GM19397 (cell line): ENCODE measurements at regions not wholly inside any gene's neighbourhood (a gene's known extent, or its start where the extent isn't known, plus 50 kb on each side); places are given as distances from the start of the nearest gene placed in this dataset.
A peak's percentile ranks its signal among the peaks of the same experiment; 100 is the strongest.

Source experiments
- ATAC-seq: cut with Tn5 transposase; IDR thresholded peaks from one replicate; pipeline ENCODE4 v1.9.1; 2021; ENCODE audit warnings: mild to moderate bottlenecking, moderate library complexity; ENCODE audit not compliant: unreplicated experiment

DNA sequence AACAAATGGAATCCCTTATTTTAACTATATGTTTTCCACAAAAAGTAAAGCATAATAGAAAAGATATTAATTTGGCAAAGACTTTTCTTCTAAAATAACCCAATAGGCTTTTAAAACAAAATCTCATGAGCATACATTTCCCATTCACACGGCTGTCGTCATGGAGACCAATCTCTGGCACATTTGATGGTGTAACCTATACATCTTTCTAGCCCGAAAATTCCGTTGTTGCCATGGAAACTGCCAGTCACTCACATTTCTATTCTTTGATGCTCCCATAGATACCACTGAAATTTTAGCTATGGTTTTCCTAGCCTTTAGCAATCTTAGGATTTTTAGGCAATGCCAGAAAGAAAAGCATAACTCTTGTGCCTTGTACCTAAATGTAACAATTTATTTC is 262.9 kb upstream of the TRPM3 start:
- ATAC-seq, result no peak

DNA sequence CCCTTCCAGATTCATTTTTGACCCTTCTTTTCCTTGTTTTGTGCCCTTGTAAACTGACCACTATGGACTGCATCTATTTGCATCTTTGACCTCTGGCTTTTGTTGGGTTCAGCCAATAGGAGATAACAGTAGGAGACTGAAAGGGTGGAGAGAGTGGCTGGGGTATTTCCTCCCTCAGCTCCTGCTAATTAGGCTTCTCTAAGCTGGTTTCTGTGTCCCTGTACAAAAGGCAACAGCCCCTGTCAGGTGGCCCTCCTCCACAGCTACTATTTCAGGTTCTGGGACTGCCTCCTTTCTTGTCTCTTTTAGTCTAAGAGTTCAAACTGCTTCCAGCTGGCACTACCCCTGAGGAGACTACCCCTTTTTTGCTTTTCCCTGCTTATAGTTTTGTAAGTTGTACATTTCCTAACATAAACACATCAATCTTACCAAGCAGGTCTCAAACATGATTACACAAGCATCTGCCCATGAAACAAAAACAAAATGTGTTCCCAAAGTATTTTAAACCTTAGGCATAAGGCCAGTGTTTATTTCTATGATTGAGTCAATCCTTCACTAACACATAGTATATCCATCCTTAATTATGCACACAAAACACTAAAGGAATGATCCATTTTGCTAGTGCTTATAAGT is 262.0 kb upstream of the TRPM3 start:
- no peak for ATAC-seq

DNA sequence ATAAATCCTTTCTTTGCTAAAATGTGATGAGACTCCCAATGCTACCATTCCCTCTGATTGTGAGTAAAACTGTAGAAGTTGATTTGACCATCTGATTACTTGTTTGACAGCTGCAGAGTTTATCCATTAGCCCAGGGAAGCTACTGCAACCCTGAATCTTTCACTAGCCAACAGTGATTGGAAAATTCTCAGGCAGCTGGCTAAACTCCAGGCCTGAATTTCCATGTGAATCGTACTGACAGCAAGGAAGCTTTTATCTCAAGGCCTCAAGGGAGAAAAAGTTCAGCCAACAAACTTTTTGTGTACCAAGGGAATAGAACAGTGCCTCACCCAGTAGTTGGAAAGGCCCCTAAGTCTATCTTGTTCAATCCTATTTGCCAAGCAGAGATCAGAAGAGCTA is 246.7 kb upstream of the TRPM3 start:
- no peak for ATAC-seq

DNA sequence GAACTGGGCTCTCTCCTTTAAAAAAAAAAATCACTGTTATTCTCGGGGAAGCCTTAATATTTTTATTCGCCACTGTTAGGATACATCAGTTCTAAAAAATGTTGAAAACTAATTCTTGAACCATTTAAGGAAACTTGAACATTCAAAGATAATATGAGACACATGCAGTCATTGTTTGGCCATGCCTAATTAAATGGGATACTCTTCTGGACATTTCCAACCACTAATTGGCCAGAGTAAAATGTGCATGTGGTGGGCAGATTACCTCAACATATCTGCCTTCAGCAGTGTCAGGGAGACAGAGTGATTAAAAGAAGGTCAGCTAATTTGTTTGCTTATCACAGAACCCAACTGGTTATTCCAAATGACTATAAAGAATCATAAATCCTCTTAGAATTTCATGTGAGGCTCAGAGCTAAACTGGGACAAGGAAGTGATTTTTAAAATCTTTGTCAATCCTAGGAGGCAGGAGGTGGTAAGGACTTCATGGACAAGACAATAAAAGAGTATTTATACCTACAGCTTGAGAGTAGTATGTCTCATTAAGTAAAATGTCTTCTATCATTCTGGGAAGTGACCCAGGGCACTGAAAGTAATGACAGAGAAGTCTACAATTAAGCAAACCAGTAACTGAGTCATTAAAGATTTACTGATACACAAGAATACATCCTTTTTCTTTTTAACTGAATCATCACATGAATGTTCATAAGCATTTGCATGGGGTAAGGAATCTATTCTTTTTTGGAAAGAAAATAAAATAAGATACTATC is 242.9 kb upstream of the TRPM3 start:
- no peak for ATAC-seq

DNA sequence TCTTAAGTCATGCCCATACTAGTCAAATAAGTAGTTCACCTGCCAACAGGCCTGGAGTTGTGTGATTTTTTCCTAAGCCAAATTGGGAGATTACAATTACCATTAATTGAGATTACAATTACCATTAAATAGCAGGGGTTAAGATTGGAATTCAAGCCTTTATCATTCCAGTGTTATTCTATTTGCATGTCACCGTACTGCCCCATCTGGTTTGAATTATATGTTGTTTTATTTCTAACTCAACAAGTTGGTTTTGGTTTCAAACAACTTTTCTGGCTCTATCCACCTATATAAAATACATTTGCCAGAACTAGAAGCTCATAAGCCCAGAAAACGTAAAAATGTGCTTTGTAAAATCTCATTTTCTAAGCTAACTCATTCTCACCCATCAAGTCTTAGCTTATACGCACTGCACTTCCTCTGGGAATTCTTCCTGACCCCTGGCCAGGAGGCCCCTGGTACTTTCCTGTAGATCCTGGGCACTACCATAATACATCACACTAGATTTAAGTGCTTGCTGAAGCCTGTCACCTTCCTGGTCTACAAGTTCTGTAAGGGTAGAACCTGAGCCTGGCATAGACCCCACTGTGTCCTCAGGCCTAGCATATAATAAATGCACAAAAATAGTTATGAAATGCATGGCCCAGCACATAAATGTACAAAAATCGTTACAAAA is 242.0 kb upstream of the TRPM3 start:
- ATAC-seq, result no peak

DNA sequence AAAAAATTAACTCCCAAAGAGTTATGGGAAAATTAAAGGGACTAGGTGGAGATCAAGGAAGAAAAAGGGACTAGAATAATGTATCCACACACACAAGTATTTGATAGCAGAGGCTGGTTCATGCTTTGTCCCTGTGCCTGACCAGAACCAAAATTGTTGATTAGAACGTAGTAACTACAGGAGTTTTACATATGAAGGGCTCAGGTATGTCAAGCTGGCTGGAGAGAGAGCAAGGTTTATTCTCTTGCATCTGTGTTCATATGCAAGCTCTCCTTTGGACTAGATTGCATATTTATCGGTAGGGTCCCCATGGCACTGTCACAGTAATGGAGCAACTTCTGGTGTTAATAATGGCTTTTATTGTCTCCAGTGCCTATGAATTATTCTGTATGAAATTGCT is 239.9 kb upstream of the TRPM3 start:
- no peak for ATAC-seq

DNA sequence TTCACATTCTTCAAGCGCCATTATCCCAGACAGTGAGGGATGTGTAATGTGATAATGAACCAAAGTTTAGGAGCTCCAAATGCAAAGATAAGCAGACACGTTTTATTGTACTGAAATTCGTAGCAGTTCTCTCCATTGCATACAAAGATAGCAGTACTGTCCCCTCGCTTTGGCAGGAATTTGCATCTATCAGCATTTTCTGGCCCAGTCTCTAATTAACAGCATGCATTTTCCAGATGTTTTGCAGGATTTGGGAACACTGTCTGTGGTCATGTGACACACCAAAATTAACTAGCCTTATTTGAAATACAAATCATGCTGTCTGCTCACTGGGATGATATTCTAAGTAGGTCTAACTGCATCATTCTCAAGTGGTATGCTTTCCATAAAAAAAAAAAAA is 235.9 kb upstream of the TRPM3 start:
- no peak for ATAC-seq

DNA sequence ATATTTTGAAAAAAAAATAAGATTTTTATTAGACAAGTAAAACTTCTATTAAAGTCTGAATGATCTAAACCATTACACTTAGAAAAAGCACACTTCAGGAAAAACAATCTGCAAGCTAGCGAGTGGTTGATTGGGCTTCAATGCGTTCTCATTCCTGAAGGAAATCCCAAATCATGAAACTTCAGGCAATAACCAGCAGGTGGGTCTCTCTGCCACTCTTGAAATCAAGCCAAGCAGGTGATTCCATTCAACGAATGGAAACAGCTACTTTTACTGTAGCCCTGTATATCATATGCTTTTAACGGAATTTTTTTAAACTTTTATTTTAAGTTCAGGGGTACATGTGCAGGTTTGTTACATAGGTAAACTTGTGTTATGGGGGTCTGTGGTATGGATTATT is 234.5 kb upstream of the TRPM3 start:
- no peak for ATAC-seq

DNA sequence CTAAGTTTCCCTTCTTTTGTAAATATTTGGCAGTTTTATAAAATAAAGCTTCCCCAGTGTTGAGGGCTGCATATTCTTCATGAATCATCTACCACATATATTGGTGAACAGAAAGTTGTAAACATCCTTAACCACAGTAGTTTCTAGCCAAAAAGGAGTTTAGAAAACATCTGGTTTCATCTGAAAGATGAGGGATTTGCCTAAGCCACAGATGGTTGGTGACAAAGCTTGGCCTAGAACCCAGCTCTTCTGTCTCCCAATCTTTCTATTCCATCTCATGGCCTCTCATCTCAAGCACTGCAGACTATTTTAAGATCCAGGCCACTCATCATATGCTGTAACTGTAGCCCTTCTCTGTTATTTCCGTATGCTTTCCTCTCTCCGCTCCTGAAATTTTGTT is 232.3 kb upstream of the TRPM3 start:
- ATAC-seq, result no peak

DNA sequence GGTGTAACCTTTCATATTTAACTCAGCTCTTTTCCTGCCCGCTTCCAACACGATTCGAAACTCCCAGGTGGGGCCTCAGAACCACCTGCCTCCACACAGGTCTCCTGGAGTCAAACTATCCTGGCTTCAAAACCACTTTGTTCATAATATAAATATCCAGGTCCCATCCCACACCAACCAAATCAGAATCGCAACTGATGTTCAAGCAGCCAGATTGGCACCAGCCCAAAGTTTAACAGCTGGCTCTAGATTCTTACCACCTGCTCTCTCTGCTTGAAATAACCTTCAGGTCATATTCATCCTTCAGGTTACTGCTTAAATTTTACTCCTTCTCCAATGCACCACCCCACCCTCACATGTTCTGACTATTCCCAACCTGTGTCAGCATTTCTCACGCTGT is 231.4 kb upstream of the TRPM3 start:
- ATAC-seq, result no peak

DNA sequence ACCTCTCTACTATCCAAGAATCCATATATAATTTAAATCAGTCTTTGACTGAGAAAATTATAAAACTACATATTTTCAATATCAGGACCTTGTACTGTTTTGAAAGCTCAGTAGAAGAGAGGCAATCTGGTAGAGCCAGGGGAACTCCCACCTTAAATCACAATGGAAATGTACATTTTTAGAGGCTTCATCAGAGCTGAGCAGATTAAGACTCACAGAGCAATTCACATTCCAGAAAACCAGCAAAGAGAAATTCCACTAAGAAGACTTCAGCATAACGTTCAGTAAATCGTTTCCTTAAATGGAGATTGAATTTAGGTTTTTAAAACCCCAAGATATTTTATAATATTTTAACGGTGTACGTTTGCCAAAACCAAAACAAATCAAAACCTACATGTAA is 227.8 kb upstream of the TRPM3 start:
- no peak for ATAC-seq

DNA sequence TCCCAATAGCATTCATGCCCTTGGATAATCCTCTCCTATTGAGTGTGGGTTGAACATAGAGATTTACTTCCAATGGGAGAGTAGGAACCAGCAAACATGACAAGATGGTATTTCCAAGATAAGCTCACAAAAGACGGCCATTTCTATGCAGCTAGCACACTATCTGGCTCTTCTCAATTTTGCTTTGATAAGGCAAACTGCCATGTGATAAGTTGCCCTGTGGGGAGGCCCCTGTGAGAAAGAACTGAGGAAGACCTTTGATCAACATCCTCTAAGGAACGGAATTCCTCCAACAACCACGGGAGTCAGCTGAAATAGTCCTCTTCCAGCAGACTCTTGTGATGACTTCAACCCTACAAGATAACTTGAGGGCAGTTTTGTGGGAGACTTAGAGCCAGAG is 211.9 kb upstream of the TRPM3 start:
- ATAC-seq, result no peak

DNA sequence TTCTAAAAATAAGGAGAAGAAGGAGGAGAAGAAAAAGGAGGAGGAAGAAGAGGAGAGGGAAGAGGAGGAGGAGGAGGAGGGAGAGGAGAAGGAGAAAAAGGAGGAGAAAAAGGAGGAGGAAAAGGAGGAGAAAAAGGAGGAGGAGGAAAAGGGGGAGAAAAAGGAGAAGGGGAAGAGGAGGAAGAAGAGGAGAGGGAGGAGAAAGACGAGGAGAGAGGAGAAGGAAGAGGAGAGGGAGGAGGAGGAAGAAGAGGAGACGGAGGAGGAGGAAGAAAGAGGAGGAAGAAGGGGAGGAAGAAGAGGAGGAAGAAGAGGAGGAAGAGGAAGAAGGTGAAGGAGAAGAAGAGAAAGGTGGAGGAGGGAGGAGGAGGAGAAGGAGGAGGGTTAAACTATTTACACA is 210.2 kb upstream of the TRPM3 start:
- no peak for ATAC-seq

DNA sequence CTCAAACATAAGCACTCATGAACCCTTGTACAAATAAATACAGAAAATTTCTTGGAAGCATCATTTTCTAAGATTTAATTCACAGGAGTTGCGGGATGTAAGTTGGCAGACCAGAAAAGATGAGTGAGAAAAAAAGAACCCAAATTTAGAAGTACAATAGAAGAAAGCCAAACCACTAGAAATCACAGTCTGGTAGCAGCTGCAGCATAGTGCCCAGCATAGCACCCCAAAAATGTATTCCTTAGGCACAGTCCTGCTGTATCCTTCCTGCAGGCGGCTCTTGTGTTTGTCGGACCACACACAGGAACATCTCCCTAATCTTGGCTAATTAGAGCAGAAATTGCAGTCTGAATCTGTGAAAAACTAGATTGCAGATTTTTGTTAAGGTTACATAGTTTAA is 208.5 kb upstream of the TRPM3 start:
- no peak for ATAC-seq

DNA sequence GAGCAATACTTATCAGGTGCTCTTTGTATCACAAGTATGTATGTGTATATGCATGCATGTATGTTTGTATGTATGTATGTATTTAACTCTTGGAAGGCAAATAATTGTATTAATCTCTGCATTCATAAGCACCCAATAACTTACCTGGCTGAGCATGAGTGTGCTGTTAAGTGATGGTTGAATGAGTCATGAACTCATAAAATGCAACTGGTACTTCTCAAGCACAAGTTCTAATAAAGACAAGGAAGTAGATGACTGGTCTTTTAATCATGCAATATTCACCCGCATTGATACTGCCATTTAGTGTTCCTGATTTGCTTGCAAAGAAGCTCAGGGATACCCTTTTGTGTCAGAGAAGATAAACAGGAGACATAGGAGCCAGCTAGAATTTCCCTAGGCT is 204.9 kb upstream of the TRPM3 start:
- ATAC-seq, result no peak

DNA sequence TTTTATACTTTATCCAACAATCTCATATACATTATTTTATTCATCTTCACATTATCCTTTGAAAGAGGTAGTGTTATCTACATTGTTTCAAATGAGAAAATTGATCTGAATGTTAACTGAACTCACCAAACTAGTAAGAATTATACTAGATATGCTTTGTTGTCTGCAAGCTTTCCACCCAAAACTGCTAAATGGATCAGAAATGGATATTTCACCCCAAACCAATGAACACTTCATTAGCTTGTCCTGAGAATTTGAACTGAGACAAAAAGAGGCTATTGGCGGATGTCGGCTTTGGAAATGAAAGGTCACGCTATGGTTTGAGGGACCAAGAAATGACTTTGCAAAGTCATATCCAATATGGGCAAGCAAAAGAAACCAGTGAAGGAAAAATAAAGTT is 201.9 kb upstream of the TRPM3 start:
- ATAC-seq, result no peak

DNA sequence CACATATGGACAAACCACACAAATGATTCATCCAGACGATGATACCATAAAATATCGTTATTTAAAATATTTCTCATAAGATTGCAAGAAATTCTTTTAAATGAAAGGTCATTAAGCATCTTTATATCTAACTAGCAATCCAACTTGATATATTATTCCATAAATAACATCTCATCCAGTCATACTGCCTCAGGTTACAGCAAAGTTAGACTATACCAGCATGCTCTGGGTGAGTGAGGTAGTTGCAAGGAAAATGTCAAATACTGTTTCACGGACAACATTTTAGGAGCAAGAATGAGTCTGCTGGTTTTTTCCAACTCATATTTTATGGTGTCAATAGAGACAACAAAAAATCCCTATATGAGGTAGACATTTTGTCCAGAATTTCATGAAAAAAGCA is 200.9 kb upstream of the TRPM3 start:
- ATAC-seq, result no peak

DNA sequence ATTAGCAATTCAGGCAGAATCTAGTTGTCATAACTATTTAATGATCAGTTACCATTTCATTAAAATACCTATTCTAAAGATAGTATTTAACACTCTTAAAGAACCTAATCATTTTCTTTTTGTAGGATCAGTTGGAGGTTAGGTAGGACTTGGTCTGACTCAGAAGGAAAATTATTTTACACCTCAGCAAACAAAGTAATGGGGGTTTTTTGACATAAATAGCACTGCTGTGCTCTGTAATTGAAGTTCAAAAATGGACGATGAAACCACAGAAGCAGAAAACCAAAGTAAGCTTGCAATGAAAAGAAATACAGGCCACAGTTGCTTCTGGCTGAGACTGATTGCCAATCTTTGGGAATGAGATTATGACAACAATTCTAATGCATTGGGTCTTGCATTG is 187.0 kb upstream of the TRPM3 start:
- no peak for ATAC-seq

DNA sequence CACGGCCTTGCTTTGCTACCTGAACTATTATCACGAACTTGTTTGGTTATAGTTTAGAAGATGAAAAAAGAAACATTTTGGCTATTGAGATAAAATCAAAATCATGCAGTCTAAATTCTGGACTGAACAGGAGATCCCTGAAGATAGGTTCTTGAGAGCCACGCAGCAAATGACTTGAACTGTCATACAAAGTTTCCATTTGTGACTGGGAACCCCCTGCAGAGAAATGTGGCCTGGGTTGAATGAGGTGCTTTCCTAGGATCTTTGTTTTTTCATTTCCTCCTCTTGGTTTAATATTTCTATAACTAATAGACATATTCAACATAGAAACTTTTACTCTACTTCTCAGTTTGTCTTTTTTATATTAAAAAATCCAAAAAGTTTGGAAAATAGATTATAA is 184.7 kb upstream of the TRPM3 start:
- peak; percentile 57 for ATAC-seq

DNA sequence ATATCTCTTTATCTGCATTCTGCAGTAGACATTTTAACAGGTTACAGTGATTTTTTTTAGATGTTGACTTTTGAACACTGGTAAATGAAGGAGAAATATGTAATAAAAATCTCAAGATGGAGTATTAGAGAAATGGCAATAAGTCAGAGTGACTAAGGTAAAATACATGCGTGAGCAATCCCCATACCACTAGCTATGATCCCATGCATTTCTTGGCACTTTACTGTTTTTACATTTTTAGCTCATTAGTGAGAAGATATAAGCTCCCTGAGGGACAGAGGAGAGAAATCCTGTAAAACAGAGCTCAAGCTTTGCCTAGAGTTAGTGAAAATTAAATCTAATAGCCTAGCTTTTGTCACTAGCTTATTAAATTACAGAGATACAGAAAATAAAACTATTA is 181.9 kb upstream of the TRPM3 start:
- ATAC-seq, result no peak

DNA sequence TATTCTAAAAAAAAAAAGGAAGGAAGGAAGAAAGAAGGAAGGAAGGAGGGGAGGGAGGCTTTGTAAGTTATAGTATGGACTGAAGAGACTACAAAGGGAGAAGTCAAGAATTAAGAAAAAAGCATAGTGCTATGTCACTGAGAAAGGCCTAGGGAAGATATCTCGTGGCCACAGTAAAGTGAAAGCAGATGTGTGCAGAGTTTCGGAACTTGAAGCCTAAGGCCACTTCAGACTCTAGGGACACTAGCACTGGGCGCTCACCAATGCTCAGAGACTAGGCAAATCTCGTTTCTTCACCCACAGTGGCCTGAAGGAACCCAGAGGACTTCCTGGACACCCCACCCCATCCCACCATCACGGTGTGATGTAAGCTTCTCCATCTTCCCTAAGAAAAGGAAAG is 181.4 kb upstream of the TRPM3 start:
- ATAC-seq, result no peak

DNA sequence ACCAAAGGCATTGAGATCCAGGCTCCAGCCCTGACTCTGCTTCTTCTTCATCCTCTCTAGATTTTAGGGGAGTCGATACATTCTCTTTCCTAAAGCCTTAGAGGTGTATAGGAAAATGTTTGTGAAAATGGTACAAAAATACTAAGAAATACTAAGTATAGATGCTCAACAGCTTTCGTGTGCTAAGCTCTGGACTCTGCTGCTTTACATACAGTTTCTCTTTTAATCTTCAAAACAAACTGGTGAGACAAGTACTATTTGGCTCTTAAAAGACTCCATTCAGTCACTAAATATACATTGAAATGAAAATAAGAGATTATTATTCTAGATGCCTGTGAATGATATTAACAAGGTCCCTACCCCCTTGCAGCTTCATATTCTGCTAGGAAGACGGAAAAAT is 174.5 kb upstream of the TRPM3 start:
- ATAC-seq, result no peak
